ENCODE measurements at regions not wholly inside any gene's neighbourhood (a gene's known extent, or its start where the extent isn't known, plus 50 kb on each side); places are given as distances from the start of the nearest gene placed in this dataset.

DNA sequence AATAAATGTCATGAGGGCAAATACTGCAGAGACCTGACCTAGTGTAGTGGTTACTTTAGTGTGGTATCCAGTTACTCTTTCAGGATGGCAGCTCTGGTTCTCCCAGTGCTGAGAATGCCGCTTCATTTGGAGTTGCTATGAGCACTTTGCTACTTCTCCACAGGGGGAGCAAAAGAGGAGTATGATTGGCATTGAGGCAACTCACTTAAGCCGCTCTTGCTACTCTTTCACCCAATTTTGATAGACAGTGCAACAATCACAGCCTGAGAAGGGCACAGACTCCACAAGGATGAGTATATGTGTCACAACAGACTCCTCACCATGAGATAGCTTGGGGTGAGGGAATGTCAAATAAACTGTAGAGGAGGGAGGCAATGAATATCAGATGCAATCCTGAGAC lies 81.2 kb downstream of the NPY1R start:
- DNase-seq (ENCODE audit: unreplicated experiment), result peak; percentile 19
- TF ChIP-seq, protein P1, sequence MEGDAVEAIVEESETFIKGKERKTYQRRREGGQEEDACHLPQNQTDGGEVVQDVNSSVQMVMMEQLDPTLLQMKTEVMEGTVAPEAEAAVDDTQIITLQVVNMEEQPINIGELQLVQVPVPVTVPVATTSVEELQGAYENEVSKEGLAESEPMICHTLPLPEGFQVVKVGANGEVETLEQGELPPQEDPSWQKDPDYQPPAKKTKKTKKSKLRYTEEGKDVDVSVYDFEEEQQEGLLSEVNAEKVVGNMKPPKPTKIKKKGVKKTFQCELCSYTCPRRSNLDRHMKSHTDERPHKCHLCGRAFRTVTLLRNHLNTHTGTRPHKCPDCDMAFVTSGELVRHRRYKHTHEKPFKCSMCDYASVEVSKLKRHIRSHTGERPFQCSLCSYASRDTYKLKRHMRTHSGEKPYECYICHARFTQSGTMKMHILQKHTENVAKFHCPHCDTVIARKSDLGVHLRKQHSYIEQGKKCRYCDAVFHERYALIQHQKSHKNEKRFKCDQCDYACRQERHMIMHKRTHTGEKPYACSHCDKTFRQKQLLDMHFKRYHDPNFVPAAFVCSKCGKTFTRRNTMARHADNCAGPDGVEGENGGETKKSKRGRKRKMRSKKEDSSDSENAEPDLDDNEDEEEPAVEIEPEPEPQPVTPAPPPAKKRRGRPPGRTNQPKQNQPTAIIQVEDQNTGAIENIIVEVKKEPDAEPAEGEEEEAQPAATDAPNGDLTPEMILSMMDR (IDR thresholded peaks at IDR 0.05; ENCODE audit: unreplicated experiment), result no peak

DNA sequence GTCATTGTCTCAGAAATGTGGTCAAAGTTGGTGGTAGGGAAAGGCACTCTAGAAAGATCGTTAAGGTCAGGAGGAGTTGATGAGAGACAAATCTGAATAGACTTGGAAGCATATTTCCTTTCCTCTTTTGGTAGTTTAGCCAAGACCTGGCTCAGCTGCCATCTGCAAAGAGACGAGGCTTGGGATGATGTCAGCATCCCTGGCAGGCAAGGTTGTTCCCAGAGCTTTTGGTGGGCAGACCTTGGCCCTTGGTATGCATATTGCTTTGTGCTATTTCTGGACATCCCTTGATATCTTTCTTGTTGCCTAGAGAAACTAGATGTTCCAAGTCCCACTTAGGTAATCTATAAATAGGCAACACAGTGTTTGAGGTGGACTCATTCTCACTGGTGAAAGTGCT lies 82.4 kb upstream of the NAF1 start:
- intact Hi-C loops (cut with micrococcal nuclease), result no loop called here
- H3K27ac Mint-ChIP-seq (ENCODE audit: low read depth, unreplicated experiment), result no peak overlapping the region
- no peak overlapping the region for H3K4me3 Mint-ChIP-seq (ENCODE audit: unreplicated experiment)
- H3K27me3 Mint-ChIP-seq (ENCODE audit: insufficient read depth, unreplicated experiment), result no peaks in the 10 kb centered on the region
- H3K36me3 Mint-ChIP-seq (ENCODE audit: insufficient read depth, unreplicated experiment), result no peaks in the 10 kb centered on the region
- no peak for DNase-seq (ENCODE audit: unreplicated experiment)
- TF ChIP-seq, protein P1 (IDR thresholded peaks at IDR 0.05; ENCODE audit: unreplicated experiment), result no peak
- no TSS peak for BruUV-seq (replicated peaks)
- POLR2A ChIA-PET, result no interaction called here
- H3K9me3 Mint-ChIP-seq (ENCODE audit: unreplicated experiment), result peaks cover 6% of the 10 kb centered on the region
- no peaks in the 10 kb centered on the region for H3K4me1 Mint-ChIP-seq (ENCODE audit: insufficient read depth, unreplicated experiment)
- CTCF ChIA-PET, result no interaction called here

More for the DNA sequence above, 81.2 kb downstream of the NPY1R start:
- CTCF ChIA-PET, result no interaction called here
- POLR2A ChIA-PET, result no interaction called here
- no TSS peak for BruUV-seq (replicated peaks)
- H3K27ac Mint-ChIP-seq (ENCODE audit: low read depth, unreplicated experiment), result no peak overlapping the region
- peaks cover 6% of the 10 kb centered on the region for H3K9me3 Mint-ChIP-seq (ENCODE audit: unreplicated experiment)
- no peaks in the 10 kb centered on the region for H3K27me3 Mint-ChIP-seq (ENCODE audit: insufficient read depth, unreplicated experiment)
- no peaks in the 10 kb centered on the region for H3K36me3 Mint-ChIP-seq (ENCODE audit: insufficient read depth, unreplicated experiment)
- intact Hi-C loops (cut with micrococcal nuclease), result no loop called here
- H3K4me3 Mint-ChIP-seq (ENCODE audit: unreplicated experiment), result no peak overlapping the region
- no peaks in the 10 kb centered on the region for H3K4me1 Mint-ChIP-seq (ENCODE audit: insufficient read depth, unreplicated experiment)

DNA sequence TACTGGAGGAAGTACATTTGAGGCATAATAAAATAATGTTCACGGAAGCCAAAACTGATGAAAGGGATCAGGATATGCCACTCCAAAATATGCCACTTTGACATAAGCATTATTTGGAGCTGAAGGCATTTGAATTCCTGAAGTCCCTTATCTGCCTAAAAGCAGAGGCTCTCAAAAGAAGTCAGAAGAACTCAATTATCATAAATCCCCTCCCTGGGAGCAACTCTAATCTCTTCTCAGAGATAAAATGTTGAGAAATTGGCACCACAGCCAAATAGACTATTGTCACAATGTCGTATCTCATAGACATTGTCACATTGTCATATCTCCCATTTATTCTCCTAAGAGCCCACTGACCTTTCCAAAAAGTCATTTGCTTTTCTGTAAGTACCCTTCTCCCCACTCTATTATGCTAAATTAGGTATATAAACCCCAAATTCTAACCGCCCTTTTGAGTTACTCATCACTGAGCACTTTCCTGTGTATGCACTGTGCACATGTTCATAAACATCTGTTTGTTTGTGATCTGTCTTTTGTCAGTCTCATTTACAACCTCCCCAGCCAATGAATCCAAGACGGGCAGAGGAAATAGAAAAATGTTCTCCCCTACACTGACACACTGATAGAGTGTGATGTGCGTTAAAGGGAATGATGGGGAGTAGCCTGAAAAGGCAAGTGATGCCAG lies 78.5 kb upstream of the NAF1 start:
- no peaks in the 10 kb centered on the region for H3K36me3 Mint-ChIP-seq (ENCODE audit: insufficient read depth, unreplicated experiment)
- no peak overlapping the region for H3K27ac Mint-ChIP-seq (ENCODE audit: low read depth, unreplicated experiment)
- no peak for DNase-seq (ENCODE audit: unreplicated experiment)
- TF ChIP-seq, protein P1 (IDR thresholded peaks at IDR 0.05; ENCODE audit: unreplicated experiment), result no peak
- no peaks in the 10 kb centered on the region for H3K27me3 Mint-ChIP-seq (ENCODE audit: insufficient read depth, unreplicated experiment)
- H3K4me1 Mint-ChIP-seq (ENCODE audit: insufficient read depth, unreplicated experiment), result no peaks in the 10 kb centered on the region
- no TSS peak for BruUV-seq (replicated peaks)
- intact Hi-C loops (cut with micrococcal nuclease), result no loop called here
- ChIA-PET CTCF (interaction anchor here (0.6 kb wide), 1 partner anchor 429 kb away, joined by 6 read pairs; no protein-coding TSS in a partner anchor), POLR2A (no interaction called here)
- H3K9me3 Mint-ChIP-seq (ENCODE audit: unreplicated experiment), result peaks cover 6% of the 10 kb centered on the region
- no peak overlapping the region for H3K4me3 Mint-ChIP-seq (ENCODE audit: unreplicated experiment)

DNA sequence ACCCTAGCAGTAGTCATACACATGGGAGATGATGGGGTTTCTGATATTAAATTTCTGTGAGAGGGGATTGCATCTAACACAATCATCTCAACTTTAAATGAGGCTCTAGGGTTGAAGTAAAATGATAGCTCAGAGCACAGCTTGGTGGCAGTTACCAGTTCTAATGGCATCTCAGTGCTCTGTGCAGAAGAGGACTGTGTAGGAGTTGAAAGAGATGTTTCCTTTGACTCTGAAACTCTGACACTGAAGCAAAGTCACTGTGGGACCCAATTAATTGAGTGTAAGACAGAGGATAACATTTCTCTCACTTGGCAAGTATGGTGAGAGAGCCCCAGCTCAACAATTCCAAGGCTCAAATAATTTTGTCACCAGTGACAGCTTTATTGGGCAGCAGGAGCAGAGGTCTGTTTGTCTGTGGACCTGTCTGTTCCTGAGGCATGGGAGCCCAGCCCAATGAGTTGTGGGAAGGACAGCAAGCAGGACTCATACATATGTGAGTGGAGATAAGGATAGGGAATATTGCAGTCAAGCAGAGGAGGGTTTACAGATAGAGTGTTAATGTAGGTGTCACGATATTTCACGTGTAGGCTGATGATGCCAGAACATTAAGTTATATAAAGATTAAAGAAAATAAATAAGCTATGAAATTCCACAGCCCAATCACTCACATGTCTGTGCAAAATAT lies 76.7 kb upstream of the NAF1 start:
- no peaks in the 10 kb centered on the region for H3K36me3 Mint-ChIP-seq (ENCODE audit: insufficient read depth, unreplicated experiment)
- no peak for DNase-seq (ENCODE audit: unreplicated experiment)
- intact Hi-C loops (cut with micrococcal nuclease), result no loop called here
- H3K9me3 Mint-ChIP-seq (ENCODE audit: unreplicated experiment), result no peaks in the 10 kb centered on the region
- H3K27ac Mint-ChIP-seq (ENCODE audit: low read depth, unreplicated experiment), result no peak overlapping the region
- ChIA-PET CTCF (no interaction called here), POLR2A (no interaction called here)
- TF ChIP-seq, protein P1 (IDR thresholded peaks at IDR 0.05; ENCODE audit: unreplicated experiment), result no peak
- BruUV-seq (replicated peaks), result no TSS peak
- no peaks in the 10 kb centered on the region for H3K4me1 Mint-ChIP-seq (ENCODE audit: insufficient read depth, unreplicated experiment)
- no peaks in the 10 kb centered on the region for H3K27me3 Mint-ChIP-seq (ENCODE audit: insufficient read depth, unreplicated experiment)
- no peak overlapping the region for H3K4me3 Mint-ChIP-seq (ENCODE audit: unreplicated experiment)

Measured in MCF 10A (cell line).